GM10248 (cell line): ENCODE measurements at regions not wholly inside any gene's neighbourhood (a gene's known extent, or its start where the extent isn't known, plus 50 kb on each side); places are given as distances from the start of the nearest gene placed in this dataset.

Experiments
- CTCF ChIA-PET: fragments of 300-600 bp; sonication (Branson Sonifier 250); formaldehyde crosslinking; extraction: SDS; loops from one replicate; lab custom pipeline; 2021; ENCODE audit warnings: antibody characterized with exemption; lab: Yijun Ruan, JAX
- POLR2A ChIA-PET: fragments of 350-650 bp; sonication (Branson Sonifier 250); formaldehyde crosslinking; extraction: SDS; loops from one replicate; lab custom pipeline; 2020; ENCODE audit warnings: antibody characterized with exemption; lab: Yijun Ruan, JAX
- DNase-seq: peaks from one replicate; pipeline ENCODE4 v3.0.0; 2012; ENCODE audit errors: extremely low spot score
- TF ChIP-seq, protein P1 (sequence below): IDR thresholded peaks from 2 replicates; pipeline ENCODE4 v1.5.1; 2012; ENCODE audit warnings: mild to moderate bottlenecking, low read depth; ENCODE audit errors: extremely low read depth, missing control alignments, control extremely low read depth

DNA sequence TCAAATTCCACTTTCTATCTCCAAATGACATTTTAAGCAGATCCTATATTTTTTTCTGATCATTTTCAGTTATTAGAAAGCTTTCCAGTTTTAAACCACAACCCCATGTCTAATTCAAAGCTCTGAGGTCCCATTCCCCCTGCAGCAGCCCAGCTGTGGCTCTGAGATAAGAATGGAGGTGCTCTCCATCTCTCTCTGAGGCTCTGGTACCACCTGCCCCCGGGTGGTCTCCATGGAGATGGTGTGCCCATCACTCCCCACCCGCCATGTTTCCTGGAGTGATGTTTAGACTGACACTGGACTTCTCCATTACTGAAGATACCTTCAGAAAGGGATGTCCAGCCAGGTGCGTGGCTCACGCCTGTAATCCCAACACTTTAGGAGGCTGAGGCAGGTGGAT is 68.1 kb upstream of the SEC14L1 start:
- TF ChIP-seq, protein P1, sequence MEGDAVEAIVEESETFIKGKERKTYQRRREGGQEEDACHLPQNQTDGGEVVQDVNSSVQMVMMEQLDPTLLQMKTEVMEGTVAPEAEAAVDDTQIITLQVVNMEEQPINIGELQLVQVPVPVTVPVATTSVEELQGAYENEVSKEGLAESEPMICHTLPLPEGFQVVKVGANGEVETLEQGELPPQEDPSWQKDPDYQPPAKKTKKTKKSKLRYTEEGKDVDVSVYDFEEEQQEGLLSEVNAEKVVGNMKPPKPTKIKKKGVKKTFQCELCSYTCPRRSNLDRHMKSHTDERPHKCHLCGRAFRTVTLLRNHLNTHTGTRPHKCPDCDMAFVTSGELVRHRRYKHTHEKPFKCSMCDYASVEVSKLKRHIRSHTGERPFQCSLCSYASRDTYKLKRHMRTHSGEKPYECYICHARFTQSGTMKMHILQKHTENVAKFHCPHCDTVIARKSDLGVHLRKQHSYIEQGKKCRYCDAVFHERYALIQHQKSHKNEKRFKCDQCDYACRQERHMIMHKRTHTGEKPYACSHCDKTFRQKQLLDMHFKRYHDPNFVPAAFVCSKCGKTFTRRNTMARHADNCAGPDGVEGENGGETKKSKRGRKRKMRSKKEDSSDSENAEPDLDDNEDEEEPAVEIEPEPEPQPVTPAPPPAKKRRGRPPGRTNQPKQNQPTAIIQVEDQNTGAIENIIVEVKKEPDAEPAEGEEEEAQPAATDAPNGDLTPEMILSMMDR: no peak
- POLR2A ChIA-PET: no interaction called here
- no peak for DNase-seq
- CTCF ChIA-PET: interaction anchor here (0.9 kb wide), 1 partner anchor 205 kb away, joined by 5 read pairs; the partner anchor contains the start of gene MGAT5B

DNA sequence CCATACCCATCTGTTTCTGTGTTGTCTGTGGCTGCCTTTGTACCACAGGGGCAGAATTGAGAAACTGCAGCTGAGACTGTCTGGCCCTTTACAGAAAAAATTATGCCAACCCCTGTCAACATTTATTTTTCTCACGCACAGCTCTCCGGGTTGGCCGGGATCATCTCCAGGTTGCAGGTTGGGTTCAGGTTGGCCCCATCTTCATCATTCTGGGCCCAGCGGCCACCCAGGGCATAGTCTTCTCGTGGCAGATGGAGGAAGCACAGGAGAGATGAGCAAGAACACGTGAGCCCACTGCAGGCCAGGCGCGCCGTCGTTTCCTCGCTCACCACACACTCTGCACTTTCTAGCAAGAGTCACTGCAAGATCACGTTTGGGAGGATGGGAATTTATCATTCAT is 66.1 kb upstream of the SEC14L1 start:
- TF ChIP-seq, protein P1: no peak
- CTCF ChIA-PET: interaction anchor here (0.8 to 1.8 kb wide), 4 partner anchors 8 to 19 kb away, joined by 3 to 7 read pairs (median 4); no protein-coding TSS in a partner anchor
- no peak for DNase-seq
- POLR2A ChIA-PET: no interaction called here

DNA sequence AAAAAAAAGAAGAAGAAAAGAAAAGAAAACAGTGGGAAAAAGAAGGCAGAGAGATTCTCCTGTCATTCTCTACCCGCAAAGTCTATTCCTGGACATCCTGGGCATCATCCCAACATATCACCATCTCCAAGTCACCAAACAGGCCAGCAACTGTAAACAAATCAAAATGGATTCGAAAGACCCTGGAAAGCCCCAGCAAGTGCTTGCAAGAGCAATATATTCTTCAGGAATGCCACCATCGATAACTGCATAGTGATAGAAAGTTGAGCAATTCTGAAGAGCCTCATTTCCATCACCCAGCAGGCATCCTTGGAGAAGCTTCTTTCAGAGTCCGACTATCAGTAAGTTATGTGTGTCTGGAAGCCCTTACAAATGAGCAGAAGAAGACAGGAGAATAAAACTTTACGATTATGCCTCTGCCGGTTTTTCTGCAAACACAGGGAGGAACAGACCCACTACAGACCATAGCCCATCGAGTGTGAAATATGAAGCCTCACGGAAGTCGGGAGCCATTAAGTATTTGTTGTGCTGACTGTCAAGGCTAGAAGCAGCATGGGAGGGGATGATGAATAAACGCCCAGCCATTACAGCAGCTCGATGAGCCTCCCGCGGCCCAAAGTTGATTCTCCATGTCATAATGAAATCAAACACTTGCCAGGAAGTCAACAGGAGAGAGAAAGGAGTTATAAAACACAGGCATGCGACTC is 64.5 kb upstream of the SEC14L1 start:
- TF ChIP-seq, protein P1: no peak
- no peak for DNase-seq
- ChIA-PET CTCF (interaction anchor here (0.8 to 1.8 kb wide), 6 partner anchors 10 to 208 kb away, joined by 3 to 7 read pairs (median 4); partner anchors contain the start of gene MGAT5B), POLR2A (interaction anchor here (0.6 kb wide), 1 partner anchor 9 kb away, joined by 3 read pairs; no protein-coding TSS in a partner anchor)

DNA sequence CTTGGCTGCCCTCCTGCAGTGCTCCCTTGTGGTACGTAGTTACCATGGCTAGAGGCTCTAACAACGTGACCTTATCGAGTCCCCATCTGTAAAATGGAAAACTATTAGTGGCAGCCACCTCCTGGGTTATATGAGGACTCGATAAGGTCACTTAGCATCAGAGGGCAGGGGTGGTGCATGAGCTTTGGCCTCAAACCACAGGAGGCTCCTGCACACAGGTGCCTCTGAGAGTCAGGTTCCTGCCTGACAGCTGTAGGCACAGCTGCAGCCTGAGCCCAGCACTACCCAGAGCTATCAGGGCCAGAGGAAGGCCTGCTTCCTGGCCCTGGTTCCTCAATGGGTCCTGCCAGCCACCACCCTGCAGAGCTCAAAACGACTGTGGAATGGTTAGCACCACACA is 57.2 kb upstream of the SEC14L1 start:
- CTCF ChIA-PET: interaction anchor here (1.8 kb wide), 1 partner anchor 165 kb away, joined by 11 read pairs; no protein-coding TSS in a partner anchor
- DNase-seq: no peak
- TF ChIP-seq, protein P1: no peak
- POLR2A ChIA-PET: no interaction called here

DNA sequence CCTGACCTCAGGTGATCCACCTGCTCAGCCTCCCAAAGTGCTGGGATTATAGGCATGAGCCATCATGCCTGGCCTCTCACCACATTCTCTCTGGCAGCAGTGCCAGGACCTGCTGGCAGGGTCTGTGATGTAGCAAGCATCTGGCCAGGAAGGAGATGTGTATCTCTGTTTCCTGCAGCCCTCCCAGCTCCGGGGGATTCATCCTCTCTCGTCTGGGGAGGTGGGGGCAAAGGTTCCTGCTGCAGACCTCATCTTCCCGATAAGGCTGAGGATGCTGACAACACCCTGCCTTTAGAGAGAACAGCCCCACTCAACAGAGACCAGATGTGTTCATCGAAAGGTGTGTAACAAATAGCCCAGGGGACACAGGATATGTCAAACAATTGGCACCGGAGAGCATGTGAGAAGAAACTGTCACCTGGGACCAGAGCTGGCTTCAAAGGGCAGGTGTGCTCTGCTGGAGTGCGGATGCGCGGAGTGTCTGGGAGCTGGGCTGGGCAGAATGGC is 54.8 kb upstream of the SEC14L1 start:
- POLR2A ChIA-PET: no interaction called here
- DNase-seq: no peak
- CTCF ChIA-PET: interaction anchor here (0.7 to 2.3 kb wide), 15 partner anchors 9 to 218 kb away, joined by 3 to 23 read pairs (median 4); partner anchors contain the start of gene MGAT5B
- TF ChIP-seq, protein P1: no peak

DNA sequence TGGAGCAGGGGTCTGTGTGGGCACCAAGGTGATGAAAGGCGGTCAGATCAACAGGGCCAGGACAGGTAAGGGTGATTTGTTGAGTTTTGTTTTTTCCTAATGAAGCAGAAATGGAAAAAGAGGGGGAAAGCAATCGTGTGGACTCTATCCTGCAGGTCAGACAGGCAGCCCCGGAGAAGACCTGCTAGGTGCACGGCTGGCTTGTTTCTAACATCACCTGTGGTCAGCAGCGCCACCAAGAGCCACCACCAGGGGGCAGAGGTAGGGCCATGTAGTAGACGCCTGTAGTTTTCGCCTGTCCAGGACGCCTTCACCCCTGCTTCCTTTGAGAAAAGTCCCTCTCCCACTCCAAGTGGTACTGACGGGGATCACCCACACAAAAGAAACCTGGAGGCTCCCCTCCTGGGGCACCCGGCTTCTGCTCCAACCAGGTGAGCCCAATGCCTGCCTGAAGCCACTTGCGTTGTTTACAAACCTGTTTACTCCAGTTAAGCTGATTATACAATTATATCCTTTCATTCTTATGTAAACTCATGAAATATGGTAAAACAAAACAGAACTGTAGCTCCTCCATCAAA is 54.2 kb upstream of the SEC14L1 start:
- ChIA-PET CTCF (interaction anchor here (0.6 to 3.0 kb wide), 33 partner anchors 8 to 226 kb away, joined by 3 to 23 read pairs (median 4); partner anchors contain the start of gene MGAT5B), POLR2A (no interaction called here)
- TF ChIP-seq, protein P1: peak; percentile 96
- peak; percentile 83 for DNase-seq
